Spleen (tissue), 11 donors: ENCODE measurements at regions not wholly inside any gene's neighbourhood (a gene's known extent, or its start where the extent isn't known, plus 50 kb on each side); places are given as distances from the start of the nearest gene placed in this dataset.
A peak's percentile ranks its signal among the peaks of the same experiment; 100 is the strongest.

Experiments used
- DNase-seq: peaks from one replicate; pipeline ENCODE4 v3.0.0-alpha.2; 2020
- H3K27ac ChIP-seq, 8 donors: fragments of 200-600 bp; sonication (generic) in 7 of 8; 1 replicate in 4 of 8; 2 replicates in 4 of 8; pipeline versions ENCODE4 v1.5.0 to v1.8.0; 2016 to 2021; ENCODE audit warnings: inconsistent platforms in 4 of 8, mild to moderate bottlenecking in 4 of 8, moderate library complexity in 1 of 8
- H3K27me3 ChIP-seq, 7 donors: fragments of 200-600 bp; sonication (generic) in 6 of 7; replicated peaks in 1 of 7; 1 replicate in 4 of 7; 2 replicates in 3 of 7; pipeline versions ENCODE4 v1.5.0 to v1.8.0; 2016 to 2021; ENCODE audit warnings: inconsistent platforms in 3 of 7, mild to moderate bottlenecking in 1 of 7
- H3K36me3 ChIP-seq, 6 donors: fragments of 200-600 bp; sonication (generic) in 5 of 6; 1 replicate in 4 of 6; 2 replicates in 2 of 6; pipeline versions ENCODE4 v1.5.0 to v1.8.0; 2016 to 2021; ENCODE audit warnings: inconsistent platforms in 2 of 6
- H3K4me1 ChIP-seq, 6 donors: fragments of 200-600 bp; sonication (generic) in 5 of 6; 1 replicate in 3 of 6; 2 replicates in 3 of 6; pipeline versions ENCODE4 v1.5.0 to v1.8.0; 2016 to 2021; ENCODE audit warnings: inconsistent platforms in 3 of 6
- H3K4me3 ChIP-seq, 8 donors: fragments of 200-600 bp; sonication (generic) in 7 of 8; 1 replicate in 4 of 8; 2 replicates in 4 of 8; pipeline versions ENCODE4 v1.5.0 to v1.8.0; 2016 to 2021; ENCODE audit warnings: inconsistent platforms in 4 of 8, mild to moderate bottlenecking in 4 of 8, moderate library complexity in 2 of 8
- H3K9me3 ChIP-seq, 8 donors: fragments of 200-600 bp; sonication (generic) in 7 of 8; 1 replicate in 4 of 8; 2 replicates in 4 of 8; pipeline versions ENCODE4 v1.5.0 to v1.8.0; 2016 to 2021; ENCODE audit warnings: inconsistent platforms in 4 of 8
- POLR2A ChIP-seq, 3 donors: fragments of 450-650 bp; IDR thresholded peaks; one replicate each; pipeline ENCODE4 v1.5.1; 2017; ENCODE audit warnings: antibody characterized with exemption in 3 of 3, mild to moderate bottlenecking in 1 of 3
- POLR2AphosphoS5 ChIP-seq, 3 donors: sonication (generic); formaldehyde crosslinking; IDR thresholded peaks; one replicate each; pipeline ENCODE4 v1.5.1; 2017; ENCODE audit warnings: antibody characterized with exemption in 3 of 3
- WGBS, 5 donors: extraction: QIAGEN DNeasy Blood & Tissue Kit in 3 of 5; methylation state at CpG; one replicate each; pipeline versions ENCODE4 v1.1.5 to v1.1.7; 2013 to 2018; 5-methylcytosine and 5-hydroxymethylcytosine counted together
- intact Hi-C: fragments of 100-400 bp; cut with DNase I; formaldehyde crosslinking; loops from one replicate; pipeline ENCODE4 v1.15.0; 2023; ENCODE audit warnings: low total_unique reads
- TF ChIP-seq, protein P1 (sequence below), 11 experiments: fragments of 200-600 bp in 7 of 11; fragments of 450-650 bp in 4 of 11; sonication (generic) in 4 of 11; IDR thresholded peaks in 8 of 11; conservative IDR thresholded peaks in 3 of 11; 1 replicate in 7 of 11; 2 replicates in 4 of 11; pipeline versions ENCODE4 v1.4.0 to v1.8.0; 2016 to 2021; ENCODE audit warnings: antibody characterized with exemption in 11 of 11, inconsistent platforms in 4 of 11, mild to moderate bottlenecking in 1 of 11
- donor health status: healthy with polysubstance abuse.
- donor health status: DM: no; HTN: no; CAD: no; lungs with moderate emphysema.
- donor health status: DM: no; HTN: no; CAD: no.
- donor health status: Bipolar disorder and iron deficiency.
- donor health status: healthy.
- donor health status: DM: no; HTN: no; CAD: no.
- donor health status: DM: yes; HTN: yes; CAD: no.

- peaks cover 0 to 2% (median 0%) of the 10 kb centered on the region in 8 donors for H3K9me3 ChIP-seq
- no peak overlapping the region for H3K27ac ChIP-seq
- TF ChIP-seq POLR2A (IDR thresholded peaks at IDR 0.05) = no peak
- no peak for TF ChIP-seq POLR2AphosphoS5 (IDR thresholded peaks at IDR 0.05)
- TF ChIP-seq, protein P1, sequence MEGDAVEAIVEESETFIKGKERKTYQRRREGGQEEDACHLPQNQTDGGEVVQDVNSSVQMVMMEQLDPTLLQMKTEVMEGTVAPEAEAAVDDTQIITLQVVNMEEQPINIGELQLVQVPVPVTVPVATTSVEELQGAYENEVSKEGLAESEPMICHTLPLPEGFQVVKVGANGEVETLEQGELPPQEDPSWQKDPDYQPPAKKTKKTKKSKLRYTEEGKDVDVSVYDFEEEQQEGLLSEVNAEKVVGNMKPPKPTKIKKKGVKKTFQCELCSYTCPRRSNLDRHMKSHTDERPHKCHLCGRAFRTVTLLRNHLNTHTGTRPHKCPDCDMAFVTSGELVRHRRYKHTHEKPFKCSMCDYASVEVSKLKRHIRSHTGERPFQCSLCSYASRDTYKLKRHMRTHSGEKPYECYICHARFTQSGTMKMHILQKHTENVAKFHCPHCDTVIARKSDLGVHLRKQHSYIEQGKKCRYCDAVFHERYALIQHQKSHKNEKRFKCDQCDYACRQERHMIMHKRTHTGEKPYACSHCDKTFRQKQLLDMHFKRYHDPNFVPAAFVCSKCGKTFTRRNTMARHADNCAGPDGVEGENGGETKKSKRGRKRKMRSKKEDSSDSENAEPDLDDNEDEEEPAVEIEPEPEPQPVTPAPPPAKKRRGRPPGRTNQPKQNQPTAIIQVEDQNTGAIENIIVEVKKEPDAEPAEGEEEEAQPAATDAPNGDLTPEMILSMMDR (IDR thresholded peaks at IDR 0.05 in 8 of 11, conservative IDR thresholded peaks at IDR 0.05 in 3 of 11) = no peak
- intact Hi-C loops = no loop called here
- no peaks in the 10 kb centered on the region for H3K36me3 ChIP-seq
- 72 to 80% (median 78%) methylated on average over 8 of the region's 8 CpGs for WGBS, 5 donors
- no peak for DNase-seq
- H3K27me3 ChIP-seq = no peaks in the 10 kb centered on the region
- no peak overlapping the region for H3K4me3 ChIP-seq
- H3K4me1 ChIP-seq = no peaks in the 10 kb centered on the region
Observed at GRCh38 chr16:8178271-8178670, 412.0 kb downstream of the TMEM114 start.

DNA sequence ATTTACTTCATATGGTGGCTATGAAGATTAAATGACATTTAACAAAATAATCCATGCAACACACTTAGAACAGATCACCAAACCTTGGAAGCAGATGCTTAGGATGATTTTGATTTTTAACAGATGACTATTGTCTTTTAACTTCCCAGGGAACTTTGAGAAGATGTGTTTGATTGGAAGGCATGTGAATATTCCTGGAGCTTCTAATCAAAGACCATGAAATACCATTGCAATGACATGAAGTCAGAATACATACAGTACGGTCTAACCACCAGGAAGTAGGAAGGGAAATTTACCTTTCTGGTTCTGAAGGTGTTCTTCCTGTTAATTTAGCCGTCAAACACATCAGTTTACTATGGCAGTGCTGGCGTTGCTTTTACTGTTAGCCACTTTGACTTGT is 414.9 kb downstream of the TMEM114 start:
- Histone ChIP-seq H3K27me3 (peaks cover 0 to 6% (median 0%) of the 10 kb centered on the region in 7 donors), H3K27ac (no peak overlapping the region), H3K4me1 (no peaks in the 10 kb centered on the region), H3K4me3 (no peak overlapping the region), H3K36me3 (no peaks in the 10 kb centered on the region), H3K9me3 (no peaks in the 10 kb centered on the region)
- 64 to 83% (median 70%) methylated on average over 3 of the region's 3 CpGs for WGBS, 5 donors
- intact Hi-C loops = no loop called here
- no peak for DNase-seq
- TF ChIP-seq POLR2AphosphoS5 (IDR thresholded peaks at IDR 0.05) (no peak), POLR2A (IDR thresholded peaks at IDR 0.05) (no peak)
- TF ChIP-seq, protein P1 (IDR thresholded peaks at IDR 0.05 in 8 of 11, conservative IDR thresholded peaks at IDR 0.05 in 3 of 11) = no peak

- DNase-seq = peak; percentile 75
- Histone ChIP-seq H3K36me3 (no peaks in the 10 kb centered on the region), H3K27me3 (peaks cover 0 to 6% (median 0%) of the 10 kb centered on the region in 7 donors), H3K4me3 (no peak overlapping the region), H3K4me1 (no peaks in the 10 kb centered on the region), H3K9me3 (no peaks in the 10 kb centered on the region), H3K27ac (no peak overlapping the region)
- intact Hi-C loops = no loop called here
- TF ChIP-seq, protein P1 (IDR thresholded peaks at IDR 0.05 in 8 of 11, conservative IDR thresholded peaks at IDR 0.05 in 3 of 11) = peak in 9 of 11 experiments; percentile 9 to 68 (median 55)
- TF ChIP-seq POLR2AphosphoS5 (IDR thresholded peaks at IDR 0.05) (no peak), POLR2A (IDR thresholded peaks at IDR 0.05) (no peak)
- 25 to 29% (median 26%) methylated on average over 16 of the region's 16 CpGs for WGBS, 5 donors
Observed at GRCh38 chr16:8173111-8173644, 417.1 kb downstream of the TMEM114 start.

GRCh38 chr16:8172551-8172950 is 417.8 kb downstream of the TMEM114 start:
- 74 to 87% (median 86%) methylated on average over 7 of the region's 7 CpGs for WGBS, 5 donors
- no peak for DNase-seq
- no peaks in the 10 kb centered on the region for H3K36me3 ChIP-seq
- H3K4me3 ChIP-seq = no peak overlapping the region
- no peaks in the 10 kb centered on the region for H3K9me3 ChIP-seq
- TF ChIP-seq, protein P1 (IDR thresholded peaks at IDR 0.05 in 8 of 11, conservative IDR thresholded peaks at IDR 0.05 in 3 of 11) = no peak
- H3K27me3 ChIP-seq = peaks cover 0 to 6% (median 0%) of the 10 kb centered on the region in 7 donors
- H3K27ac ChIP-seq = no peak overlapping the region
- no peaks in the 10 kb centered on the region for H3K4me1 ChIP-seq
- intact Hi-C loops = no loop called here
